ENCODE measurements at regions not wholly inside any gene's neighbourhood (a gene's known extent, or its start where the extent isn't known, plus 50 kb on each side); places are given as distances from the start of the nearest gene placed in this dataset.

GRCh38 chr14:81673930-81674329, 140.3 kb upstream of the SEL1L start:
- ChIA-PET CTCF (no interaction called here), POLR2A (no interaction called here)
- Histone ChIP-seq H3K27me3 (replicated peaks; ENCODE audit: control insufficient read depth, insufficient read depth, low read length) (no peaks in the 10 kb centered on the region), H3K36me3 (ENCODE audit: control insufficient read depth, insufficient read depth, low read length) (no peaks in the 10 kb centered on the region), H3K4me3 (ENCODE audit: low read depth, low read length) (no peak overlapping the region), H3K9me3 (no peaks in the 10 kb centered on the region), H3K4me1 (no peaks in the 10 kb centered on the region)
- no peak overlapping the region for H3K27ac Mint-ChIP-seq (ENCODE audit: unreplicated experiment)
- no TSS peak for BruUV-seq (replicated peaks)
- TF ChIP-seq CTCF (IDR thresholded peaks at IDR 0.05; ENCODE audit: insufficient read depth in 1 of 2, low read depth in 1 of 2, low read length in 1 of 2, severe bottlenecking in 1 of 2, unreplicated experiment in 1 of 2): no peak
- no peak for DNase-seq
- H3K27me3 Mint-ChIP-seq (ENCODE audit: insufficient read depth, unreplicated experiment): peaks cover 19% of the 10 kb centered on the region
- no peak overlapping the region for H3K4me3 Mint-ChIP-seq (ENCODE audit: unreplicated experiment)
- intact Hi-C loops (cut with micrococcal nuclease; ENCODE audit: unreplicated experiment): no loop called here
- H3K9me3 Mint-ChIP-seq (ENCODE audit: unreplicated experiment): no peaks in the 10 kb centered on the region
- no peaks in the 10 kb centered on the region for H3K36me3 Mint-ChIP-seq (ENCODE audit: insufficient read depth, unreplicated experiment)
- H3K4me1 Mint-ChIP-seq (ENCODE audit: low read depth, unreplicated experiment): no peaks in the 10 kb centered on the region

- Histone ChIP-seq H3K36me3 (ENCODE audit: control insufficient read depth, insufficient read depth, low read length) (no peaks in the 10 kb centered on the region), H3K4me1 (no peaks in the 10 kb centered on the region), H3K4me3 (ENCODE audit: low read depth, low read length) (no peak overlapping the region), H3K27me3 (replicated peaks; ENCODE audit: control insufficient read depth, insufficient read depth, low read length) (no peaks in the 10 kb centered on the region), H3K9me3 (no peaks in the 10 kb centered on the region)
- Mint-ChIP-seq H3K27ac (ENCODE audit: unreplicated experiment) (no peak overlapping the region), H3K36me3 (ENCODE audit: insufficient read depth, unreplicated experiment) (no peaks in the 10 kb centered on the region), H3K9me3 (ENCODE audit: unreplicated experiment) (no peaks in the 10 kb centered on the region), H3K4me3 (ENCODE audit: unreplicated experiment) (no peak overlapping the region), H3K4me1 (ENCODE audit: low read depth, unreplicated experiment) (no peaks in the 10 kb centered on the region), H3K27me3 (ENCODE audit: insufficient read depth, unreplicated experiment) (peaks cover 24% of the 10 kb centered on the region)
- intact Hi-C loops (cut with micrococcal nuclease; ENCODE audit: unreplicated experiment): no loop called here
- CTCF ChIA-PET: no interaction called here
- no peak for TF ChIP-seq CTCF (IDR thresholded peaks at IDR 0.05; ENCODE audit: insufficient read depth in 1 of 2, low read depth in 1 of 2, low read length in 1 of 2, severe bottlenecking in 1 of 2, unreplicated experiment in 1 of 2)
- DNase-seq: no peak
- BruUV-seq (replicated peaks): no TSS peak
- POLR2A ChIA-PET: no interaction called here
These were observed 142.7 kb upstream of the SEL1L start for GRCh38 chr14:81676395-81676794.

- CTCF ChIA-PET: no interaction called here
- Histone ChIP-seq H3K4me3 (ENCODE audit: low read depth, low read length) (no peak overlapping the region), H3K4me1 (no peaks in the 10 kb centered on the region), H3K9me3 (no peaks in the 10 kb centered on the region), H3K27me3 (replicated peaks; ENCODE audit: control insufficient read depth, insufficient read depth, low read length) (no peaks in the 10 kb centered on the region), H3K36me3 (ENCODE audit: control insufficient read depth, insufficient read depth, low read length) (no peaks in the 10 kb centered on the region)
- Mint-ChIP-seq H3K9me3 (ENCODE audit: unreplicated experiment) (no peaks in the 10 kb centered on the region), H3K4me1 (ENCODE audit: low read depth, unreplicated experiment) (no peaks in the 10 kb centered on the region), H3K4me3 (ENCODE audit: unreplicated experiment) (no peak overlapping the region), H3K27ac (ENCODE audit: unreplicated experiment) (no peak overlapping the region), H3K27me3 (ENCODE audit: insufficient read depth, unreplicated experiment) (peaks cover 27% of the 10 kb centered on the region), H3K36me3 (ENCODE audit: insufficient read depth, unreplicated experiment) (no peaks in the 10 kb centered on the region)
- no TSS peak for BruUV-seq (replicated peaks)
- no peak for TF ChIP-seq CTCF (IDR thresholded peaks at IDR 0.05; ENCODE audit: insufficient read depth in 1 of 2, low read depth in 1 of 2, low read length in 1 of 2, severe bottlenecking in 1 of 2, unreplicated experiment in 1 of 2)
- DNase-seq: no peak
- intact Hi-C loops (cut with micrococcal nuclease; ENCODE audit: unreplicated experiment): no loop called here
- POLR2A ChIA-PET: no interaction called here
These were observed 143.2 kb upstream of the SEL1L start for GRCh38 chr14:81676879-81677278.

All from Caco-2 (cell line).